ENCODE measurements at regions not wholly inside any gene's neighbourhood (a gene's known extent, or its start where the extent isn't known, plus 50 kb on each side); places are given as distances from the start of the nearest gene placed in this dataset.

DNA sequence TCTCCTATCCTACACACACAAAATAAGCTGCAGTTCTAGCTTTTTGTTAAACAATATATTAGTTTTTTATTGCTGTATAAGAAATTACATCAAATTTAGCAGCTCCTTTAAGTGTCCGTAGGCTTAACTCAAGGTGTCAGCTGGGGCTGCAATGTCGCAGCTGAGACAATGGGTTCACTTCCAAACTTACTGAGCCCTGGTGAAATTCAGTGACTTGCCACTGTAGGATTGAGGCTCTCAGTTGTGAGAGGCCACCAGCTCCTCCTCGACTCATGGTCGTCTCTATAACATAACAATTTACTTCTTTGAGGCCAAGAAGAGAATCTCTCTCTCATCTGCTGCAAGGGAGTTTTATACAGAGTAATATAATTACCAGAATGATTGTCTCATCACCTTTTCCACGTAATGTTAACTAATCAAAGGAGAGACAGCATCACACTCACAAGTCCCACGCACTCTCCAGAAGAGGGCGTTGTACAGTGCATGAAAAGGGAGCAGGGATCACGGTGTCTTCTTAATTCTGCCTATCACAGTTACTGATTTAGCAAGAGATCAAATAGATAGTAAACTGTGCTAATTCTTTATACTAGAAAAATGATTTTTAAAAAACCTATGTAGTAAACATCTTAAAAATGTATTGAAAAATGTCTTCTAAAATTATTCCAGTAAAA lies 735.6 kb upstream of the GBE1 start:
- DNase-seq (ENCODE audit: extremely low read depth, low read depth), result no peak
- no peak overlapping the region for H3K4me3 ChIP-seq (replicated peaks; ENCODE audit: low read depth, low read length)
- TF ChIP-seq CTCF (IDR thresholded peaks at IDR 0.05; ENCODE audit: low read depth, low read length, missing control alignments), result no peak

GRCh38 chr3:82495655-82496054 lies 734.2 kb upstream of the GBE1 start:
- TF ChIP-seq CTCF (IDR thresholded peaks at IDR 0.05; ENCODE audit: low read depth, low read length, missing control alignments), result no peak
- no peak overlapping the region for H3K4me3 ChIP-seq (replicated peaks; ENCODE audit: low read depth, low read length)
- no peak for DNase-seq (ENCODE audit: extremely low read depth, low read depth)

- DNase-seq (ENCODE audit: extremely low read depth, low read depth), result no peak
- TF ChIP-seq CTCF (IDR thresholded peaks at IDR 0.05; ENCODE audit: low read depth, low read length, missing control alignments), result no peak
- no peak overlapping the region for H3K4me3 ChIP-seq (replicated peaks; ENCODE audit: low read depth, low read length)
Measured at GRCh38 chr3:82494977-82495489, 733.6 kb upstream of the GBE1 start.

GRCh38 chr3:82493858-82494257 lies 732.4 kb upstream of the GBE1 start:
- H3K4me3 ChIP-seq (replicated peaks; ENCODE audit: low read depth, low read length), result no peak overlapping the region
- no peak for TF ChIP-seq CTCF (IDR thresholded peaks at IDR 0.05; ENCODE audit: low read depth, low read length, missing control alignments)
- DNase-seq (ENCODE audit: extremely low read depth, low read depth), result no peak

- no peak overlapping the region for H3K4me3 ChIP-seq (replicated peaks; ENCODE audit: low read depth, low read length)
- no peak for TF ChIP-seq CTCF (IDR thresholded peaks at IDR 0.05; ENCODE audit: low read depth, low read length, missing control alignments)
- DNase-seq (ENCODE audit: extremely low read depth, low read depth), result no peak
Measured at GRCh38 chr3:82475306-82475705, 713.9 kb upstream of the GBE1 start.

DNA sequence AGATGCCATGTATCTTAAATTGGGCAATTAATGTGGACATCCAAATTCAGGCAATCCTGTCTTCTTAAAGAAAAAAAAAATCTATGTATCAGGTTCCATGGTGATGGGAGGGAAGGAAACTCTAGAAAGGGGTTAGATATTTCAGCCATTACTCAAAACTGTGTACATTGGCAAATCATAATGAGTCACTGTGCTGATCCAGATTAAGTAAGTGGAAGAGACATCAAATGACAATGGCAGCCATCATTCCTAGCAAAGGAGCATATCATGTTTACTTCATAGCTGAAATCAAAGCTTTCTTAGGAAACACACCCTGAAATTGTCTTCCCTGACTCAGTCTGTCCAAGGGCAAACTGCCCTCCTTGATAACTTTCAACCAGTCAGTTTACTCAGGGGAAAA lies 713.3 kb upstream of the GBE1 start:
- no peak overlapping the region for H3K4me3 ChIP-seq (replicated peaks; ENCODE audit: low read depth, low read length)
- DNase-seq (ENCODE audit: extremely low read depth, low read depth), result no peak
- no peak for TF ChIP-seq CTCF (IDR thresholded peaks at IDR 0.05; ENCODE audit: low read depth, low read length, missing control alignments)

Measured in HFF-Myc (cell line).